OCI-LY7 (cell line): ENCODE measurements at regions not wholly inside any gene's neighbourhood (a gene's known extent, or its start where the extent isn't known, plus 50 kb on each side); places are given as distances from the start of the nearest gene placed in this dataset.

Experiments used
- BruUV-seq: library from RNA; stranded (reverse); fragments of 400-500 nt; replicated peaks from 2 replicates; lab custom pipeline; 2021; lab: Mats Ljungman, UMichigan
- CTCF ChIA-PET: fragments of 300-600 bp; sonication (Branson Sonifier 250); formaldehyde crosslinking; loops from one replicate; lab custom pipeline; 2022; ENCODE audit warnings: antibody characterized with exemption; ENCODE audit not compliant: unreplicated experiment; lab: Charles Lee
- POLR2A ChIA-PET: fragments of 300-600 bp; sonication (Branson Sonifier 250); formaldehyde crosslinking; loops from one replicate; lab custom pipeline; 2022; ENCODE audit warnings: antibody characterized with exemption; lab: Charles Lee
- DNase-seq: peaks from one replicate; pipeline ENCODE4 v3.0.0-alpha.2; 2015; ENCODE audit warnings: low spot score
- H2AFZ ChIP-seq: fragments of 200-600 bp; sonication (generic), shearing (Covaris generic); 2 replicates; pipeline ENCODE4 v1.6.1; 2014; ENCODE audit warnings: mild to moderate bottlenecking, antibody characterized with exemption, low read length, moderate library complexity
- H3K27ac ChIP-seq: fragments of 200-600 bp; sonication (generic); 2 replicates; pipeline ENCODE4 v1.5.1; 2014; ENCODE audit warnings: mixed run types, low read depth, mild to moderate bottlenecking, moderate library complexity, low read length, inconsistent platforms; ENCODE audit not compliant: poor library complexity, severe bottlenecking
- H3K36me3 ChIP-seq: fragments of 200-600 bp; sonication (generic); 2 replicates; pipeline ENCODE4 v1.6.1; 2014; ENCODE audit warnings: mild to moderate bottlenecking, antibody characterized with exemption, low read length, moderate library complexity, mixed read lengths; ENCODE audit not compliant: insufficient read depth
- H3K4me1 ChIP-seq: fragments of 200-600 bp; sonication (generic); 2 replicates; pipeline ENCODE4 v1.5.1; 2014; ENCODE audit warnings: mild to moderate bottlenecking, low read length; ENCODE audit not compliant: insufficient read depth, poor library complexity, severe bottlenecking
- H3K4me2 ChIP-seq: fragments of 200-600 bp; sonication (generic); 2 replicates; pipeline ENCODE4 v1.6.1; 2014; ENCODE audit warnings: mild to moderate bottlenecking, low read length
- H3K4me3 ChIP-seq: fragments of 200-600 bp; sonication (generic); 2 replicates; pipeline ENCODE4 v1.5.1; 2014; ENCODE audit warnings: mild to moderate bottlenecking, low read depth, low read length; ENCODE audit not compliant: poor library complexity, severe bottlenecking
- H3K79me2 ChIP-seq: fragments of 200-600 bp; sonication (generic); 2 replicates; pipeline ENCODE4 v1.6.1; 2016; ENCODE audit warnings: low read depth, mild to moderate bottlenecking, low read length, moderate library complexity, mixed read lengths; ENCODE audit not compliant: insufficient read depth
- H3K9me2 ChIP-seq: fragments of 200-600 bp; sonication (generic); 2 replicates; pipeline ENCODE4 v1.6.1; 2016; ENCODE audit warnings: mild to moderate bottlenecking, low read length, mixed read lengths; ENCODE audit not compliant: insufficient read depth
- H3K9me3 ChIP-seq: fragments of 200-600 bp; sonication (generic); 2 replicates; pipeline ENCODE4 v1.6.1; 2014; ENCODE audit warnings: mild to moderate bottlenecking, mixed run types, low read length, mixed read lengths
- H4K20me1 ChIP-seq: fragments of 200-600 bp; sonication (generic); 2 replicates; pipeline ENCODE4 v1.6.1; 2014; ENCODE audit warnings: mild to moderate bottlenecking, antibody characterized with exemption, low read length, moderate library complexity, mixed read lengths; ENCODE audit not compliant: insufficient read depth
- CTCF ChIP-seq: fragments of 200-600 bp; sonication (generic); conservative IDR thresholded peaks from 2 replicates; pipeline ENCODE4 v1.5.1; 2014; ENCODE audit warnings: mild to moderate bottlenecking, antibody characterized with exemption, low read length, moderate library complexity, mixed read lengths
- EZH2phosphoT487 ChIP-seq: fragments of 200-600 bp; sonication (generic); IDR thresholded peaks from 2 replicates; pipeline ENCODE4 v1.6.1; 2018; ENCODE audit warnings: low read depth, borderline replicate concordance, mild to moderate bottlenecking, mixed run types, antibody characterized with exemption, low read length, moderate library complexity, mixed read lengths
- intact Hi-C: fragments of 100-400 bp; cut with micrococcal nuclease; formaldehyde crosslinking; loops from one replicate; pipeline ENCODE4 v1.10.0; 2022; ENCODE audit not compliant: unreplicated experiment

GRCh38 chr21:28789523-28789922, 203.2 kb downstream of the LTN1 start:
- no peak overlapping the region for H3K4me2 ChIP-seq
- POLR2A ChIA-PET = no interaction called here
- intact Hi-C loops = no loop called here
- H3K27ac ChIP-seq = no peak overlapping the region
- H3K36me3 ChIP-seq = no peaks in the 10 kb centered on the region
- H2AFZ ChIP-seq = no peak overlapping the region
- no peak for TF ChIP-seq EZH2phosphoT487
- no peak for TF ChIP-seq CTCF
- CTCF ChIA-PET = no interaction called here
- H3K4me3 ChIP-seq = no peak overlapping the region
- no peaks in the 10 kb centered on the region for H3K4me1 ChIP-seq
- DNase-seq = no peak
- BruUV-seq = no TSS peak
- H4K20me1 ChIP-seq = no peaks in the 10 kb centered on the region
- no peaks in the 10 kb centered on the region for H3K9me2 ChIP-seq
- H3K9me3 ChIP-seq = no peaks in the 10 kb centered on the region
- no peaks in the 10 kb centered on the region for H3K79me2 ChIP-seq

GRCh38 chr21:28788030-28788429, 204.6 kb downstream of the LTN1 start:
- Histone ChIP-seq H2AFZ (no peak overlapping the region), H3K27ac (no peak overlapping the region), H4K20me1 (no peaks in the 10 kb centered on the region), H3K9me3 (no peaks in the 10 kb centered on the region), H3K4me3 (no peak overlapping the region), H3K79me2 (no peaks in the 10 kb centered on the region), H3K4me1 (no peaks in the 10 kb centered on the region), H3K4me2 (no peak overlapping the region), H3K9me2 (no peaks in the 10 kb centered on the region), H3K36me3 (no peaks in the 10 kb centered on the region)
- no peak for DNase-seq
- ChIA-PET POLR2A (no interaction called here), CTCF (no interaction called here)
- TF ChIP-seq CTCF = no peak
- no peak for TF ChIP-seq EZH2phosphoT487
- intact Hi-C loops = no loop called here
- no TSS peak for BruUV-seq

DNA sequence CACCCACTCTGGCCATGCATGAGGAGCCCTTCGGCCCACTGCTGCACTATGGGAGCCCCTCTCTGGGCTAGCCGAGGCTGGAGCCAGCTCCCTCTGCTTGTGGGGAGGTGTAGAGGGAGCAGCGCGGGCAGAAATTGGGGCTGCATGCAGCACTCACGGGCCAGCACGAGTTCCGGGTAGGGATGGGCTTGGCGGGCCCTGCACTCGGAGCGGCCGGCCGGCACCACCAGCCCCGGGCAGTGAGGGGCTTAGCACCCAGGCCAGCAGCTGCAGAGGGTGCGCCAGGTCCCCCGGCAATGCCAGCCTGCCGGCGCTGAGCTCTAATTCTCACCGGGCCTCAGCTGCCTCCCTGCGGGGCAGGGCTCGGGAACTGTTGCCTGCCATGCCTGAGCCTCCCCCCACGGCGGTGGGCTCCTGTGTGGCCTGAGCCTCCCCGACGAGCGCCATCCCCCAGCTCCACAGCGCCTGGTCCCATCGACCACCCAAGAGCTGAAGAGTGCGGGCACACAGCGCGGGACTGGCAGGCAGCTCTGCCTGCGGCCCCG, 209.0 kb downstream of the LTN1 start:
- TF ChIP-seq CTCF (no peak), EZH2phosphoT487 (no peak)
- no peaks in the 10 kb centered on the region for H3K36me3 ChIP-seq
- H3K4me2 ChIP-seq = no peak overlapping the region
- H4K20me1 ChIP-seq = no peaks in the 10 kb centered on the region
- no peak for DNase-seq
- H3K27ac ChIP-seq = no peak overlapping the region
- ChIA-PET POLR2A (interaction anchor here (0.6 to 0.7 kb wide), 2 partner anchors 18 to 25 kb away, joined by 3 read pairs; no protein-coding TSS in a partner anchor), CTCF (no interaction called here)
- no peaks in the 10 kb centered on the region for H3K9me2 ChIP-seq
- no peaks in the 10 kb centered on the region for H3K4me1 ChIP-seq
- H3K4me3 ChIP-seq = no peak overlapping the region
- BruUV-seq = no TSS peak
- no peaks in the 10 kb centered on the region for H3K79me2 ChIP-seq
- H2AFZ ChIP-seq = no peak overlapping the region
- H3K9me3 ChIP-seq = no peaks in the 10 kb centered on the region
- intact Hi-C loops = no loop called here
